ENCODE measurements at regions not wholly inside any gene's neighbourhood (a gene's known extent, or its start where the extent isn't known, plus 50 kb on each side); places are given as distances from the start of the nearest gene placed in this dataset.

DNA sequence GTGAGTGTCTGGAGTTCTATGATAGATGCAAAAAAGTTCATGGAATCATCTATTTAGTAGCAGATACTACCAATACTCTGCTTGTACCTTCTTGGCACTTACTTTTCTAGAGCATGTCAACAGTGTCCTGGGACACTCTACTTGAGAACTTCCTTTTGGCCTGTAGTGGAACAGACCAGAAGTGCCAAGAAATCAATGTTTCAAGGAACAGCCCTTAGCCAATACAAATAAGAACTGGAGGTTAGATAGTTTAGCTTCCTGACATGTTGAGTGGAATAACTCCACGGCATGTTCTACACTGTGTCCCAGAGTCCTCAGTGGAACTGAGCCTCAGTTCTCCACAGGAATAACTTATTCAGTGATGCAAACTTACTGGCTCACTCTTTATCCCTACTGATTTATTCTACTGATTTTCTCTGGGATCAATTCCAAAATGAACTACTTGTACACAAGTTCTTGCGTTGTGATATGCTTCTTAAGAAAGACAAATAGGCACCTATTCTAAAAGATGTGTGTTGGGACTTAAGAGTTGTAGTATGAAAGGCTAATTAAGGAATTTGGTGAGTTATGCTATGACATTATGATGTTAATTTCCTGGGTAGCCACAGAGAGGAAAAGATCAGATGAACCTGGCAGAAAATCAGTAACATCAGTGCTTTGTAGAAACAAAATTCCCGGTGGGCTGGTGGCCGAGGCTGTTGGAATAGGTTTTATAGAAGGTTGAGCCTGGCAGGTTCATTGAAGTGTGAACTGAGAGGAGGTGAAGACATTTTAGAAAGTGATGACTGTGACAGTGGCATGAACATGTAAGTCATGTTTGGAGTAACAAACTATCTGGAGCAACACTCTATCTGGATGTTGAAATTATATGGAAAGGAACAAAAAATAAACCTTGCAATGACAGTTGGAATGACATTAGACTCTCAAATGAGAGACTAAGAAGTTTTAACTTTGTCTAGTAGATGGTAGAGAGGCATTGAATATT lies 101.8 kb upstream of the RBMS3 start:
- Histone ChIP-seq H2AK5ac (ENCODE audit: low read depth, low read length) (no peak overlapping the region), H2BK20ac (ENCODE audit: low read length) (no peak overlapping the region), H2BK5ac (ENCODE audit: low read depth, low read length) (no peak overlapping the region), H3K79me1 (ENCODE audit: low read depth, low read length) (no peaks in the 10 kb centered on the region), H2BK15ac (ENCODE audit: low read length) (no peak overlapping the region), H4K8ac (ENCODE audit: extremely low read depth, insufficient read depth, low read length) (no peak overlapping the region), H4K91ac (replicated peaks; ENCODE audit: insufficient read length, low read length) (no peak overlapping the region), H3K4me3 (ENCODE audit: extremely low read depth in 1 of 4, insufficient read depth in 2 of 4, low read depth in 3 of 4, low read length in 4 of 4) (no peak overlapping the region), H3K4ac (replicated peaks; ENCODE audit: insufficient read length, low read depth, low read length) (no peak overlapping the region), H4K5ac (ENCODE audit: insufficient read length, low read depth, low read length) (no peak overlapping the region), H3K14ac (ENCODE audit: insufficient read length) (no peak overlapping the region), H3K9ac (replicated peaks in 1 of 4; ENCODE audit: extremely low read depth in 1 of 4, low read depth in 3 of 4, low read length in 3 of 4) (no peak overlapping the region), H3K56ac (replicated peaks; ENCODE audit: insufficient read length, low read depth, low read length) (no peak overlapping the region), H3K23ac (ENCODE audit: insufficient read length) (no peak overlapping the region), H3K4me2 (ENCODE audit: insufficient read depth in 1 of 2, low read depth in 2 of 2, low read length in 2 of 2) (no peak overlapping the region), H2BK12ac (ENCODE audit: low read depth, low read length) (no peak overlapping the region), H3K27ac (ENCODE audit: low read depth, low read length) (no peak overlapping the region), H3K9me3 (ENCODE audit: insufficient read depth in 2 of 2, low read depth in 1 of 2, low read length in 1 of 2) (no peaks in the 10 kb centered on the region), H4K20me1 (replicated peaks in 1 of 2; ENCODE audit: control insufficient read depth in 1 of 2, insufficient read depth in 2 of 2, low read length in 2 of 2) (no peaks in the 10 kb centered on the region), H2BK120ac (replicated peaks; ENCODE audit: low read depth, low read length) (no peak overlapping the region), H3K27me3 (replicated peaks in 1 of 4; ENCODE audit: control insufficient read depth in 3 of 4, extremely low read depth in 1 of 4, insufficient read depth in 3 of 4, low read length in 3 of 4) (no peaks in the 10 kb centered on the region), H3K4me1 (replicated peaks in 1 of 4; ENCODE audit: control insufficient read depth in 3 of 4, insufficient read depth in 4 of 4, low read length in 3 of 4) (peaks cover 0 to 7% (median 2%) of the 10 kb centered on the region in 4 experiments; a peak in 3 of 7 replicates), H3K18ac (ENCODE audit: extremely low read depth, low read length) (no peak overlapping the region), H3K79me2 (ENCODE audit: control insufficient read depth in 1 of 2, insufficient read depth in 2 of 2, low read length in 2 of 2) (no peaks in the 10 kb centered on the region), H3K23me2 (ENCODE audit: low read depth, low read length) (no peaks in the 10 kb centered on the region), H3K36me3 (ENCODE audit: control insufficient read depth in 2 of 4, insufficient read depth in 4 of 4, low read length in 3 of 4) (no peaks in the 10 kb centered on the region), H2AFZ (ENCODE audit: low read length) (no peak overlapping the region)
- 80% methylated on average over 4 of the region's 4 CpGs; no CpG with 5 or more reads in 1 of the 2 experiments for WGBS, 2 experiments (ENCODE audit: extremely low coverage in 1 of 2, insufficient coverage in 1 of 2, insufficient read length in 1 of 2, insufficient replicate concordance in 2 of 2, low coverage in 1 of 2, low lambda C conversion rate in 2 of 2, missing lambda C conversion rate in 1 of 2)
- POLR2A ChIA-PET (ENCODE audit: partially characterized antibody): interaction anchor here (0.6 kb wide), 1 partner anchor 9 kb away, joined by 3 read pairs; no protein-coding TSS in a partner anchor
- CTCF ChIA-PET (ENCODE audit: partially characterized antibody): interaction anchor here (0.7 kb wide), 1 partner anchor 8 kb away, joined by 4 read pairs; no protein-coding TSS in a partner anchor
- FAIRE-seq (no peak), DNase-seq (ENCODE audit: low read depth in 1 of 2, low spot score in 2 of 2) (no peak)
- no peak for TF ChIP-seq JUN (IDR thresholded peaks at IDR 0.05; ENCODE audit: low read depth, low read length)
- no peak for TF ChIP-seq MAFK (IDR thresholded peaks at IDR 0.05; ENCODE audit: low read depth, low read length)
- no peak for TF ChIP-seq CTBP2 (IDR thresholded peaks at IDR 0.05; ENCODE audit: borderline replicate concordance, insufficient read depth, insufficient read length, low read length)
- TF ChIP-seq, protein P1, sequence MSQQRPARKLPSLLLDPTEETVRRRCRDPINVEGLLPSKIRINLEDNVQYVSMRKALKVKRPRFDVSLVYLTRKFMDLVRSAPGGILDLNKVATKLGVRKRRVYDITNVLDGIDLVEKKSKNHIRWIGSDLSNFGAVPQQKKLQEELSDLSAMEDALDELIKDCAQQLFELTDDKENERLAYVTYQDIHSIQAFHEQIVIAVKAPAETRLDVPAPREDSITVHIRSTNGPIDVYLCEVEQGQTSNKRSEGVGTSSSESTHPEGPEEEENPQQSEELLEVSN (IDR thresholded peaks at IDR 0.05): no peak
- no peak for TF ChIP-seq RXRA (IDR thresholded peaks at IDR 0.05; ENCODE audit: insufficient read depth, low read depth, low read length)
- no peak for TF ChIP-seq SIN3A (conservative IDR thresholded peaks at IDR 0.05 in 1 of 2, IDR thresholded peaks at IDR 0.05 in 1 of 2; ENCODE audit: low read depth in 1 of 2, low read length in 2 of 2)
- no peak for TF ChIP-seq KDM4A (IDR thresholded peaks at IDR 0.05; ENCODE audit: low read depth, low read length, severe bottlenecking)
- TF ChIP-seq KDM1A (IDR thresholded peaks at IDR 0.05; ENCODE audit: borderline replicate concordance, low read length): no peak

Measured in H1 (cell line).